Epithelial cell of proximal tubule (primary cell): ENCODE measurements at regions not wholly inside any gene's neighbourhood (a gene's known extent, or its start where the extent isn't known, plus 50 kb on each side); places are given as distances from the start of the nearest gene placed in this dataset.
"Not testable (repeated sequence)": the region's sequence is repeated elsewhere in the genome, so short reads cannot be mapped to it uniquely, and the experiment has no call there.

Experiments used
- DNase-seq: peaks from one replicate; pipeline ENCODE4 v3.0.0-alpha.2; 2011; ENCODE audit warnings: low read depth
- H3K4me3 ChIP-seq: 2 replicates; pipeline ENCODE4 v1.5.1; 2011; ENCODE audit warnings: low read depth, mild to moderate bottlenecking, low read length
- CTCF ChIP-seq: conservative IDR thresholded peaks from 2 replicates; pipeline ENCODE4 v1.5.1; 2012; ENCODE audit warnings: low read depth, mild to moderate bottlenecking, low read length

GRCh38 chr9:25322142-25322541 lies 356.1 kb downstream of the TUSC1 start:
- no peak for DNase-seq
- H3K4me3 ChIP-seq: no peak overlapping the region
- no peak for TF ChIP-seq CTCF

GRCh38 chr9:25310961-25311360 lies 367.3 kb downstream of the TUSC1 start:
- no peak overlapping the region for H3K4me3 ChIP-seq
- TF ChIP-seq CTCF: no peak
- no peak for DNase-seq

- TF ChIP-seq CTCF: no peak
Observed at GRCh38 chr9:25308549-25308948, 369.7 kb downstream of the TUSC1 start.

GRCh38 chr9:25302601-25303000 lies 375.6 kb downstream of the TUSC1 start:
- no peak for DNase-seq
- TF ChIP-seq CTCF: no peak
- H3K4me3 ChIP-seq: no peak overlapping the region

More at GRCh38 chr9:25308549-25308948, 369.7 kb downstream of the TUSC1 start:
- no peak overlapping the region for H3K4me3 ChIP-seq
- no peak for DNase-seq

- H3K4me3 ChIP-seq, DNase-seq: not testable (repeated sequence)
Observed at GRCh38 chr9:25288195-25288594, 390.0 kb downstream of the TUSC1 start.

- TF ChIP-seq CTCF: no peak
- H3K4me3 ChIP-seq: no peak overlapping the region
- no peak for DNase-seq
Observed at GRCh38 chr9:25284365-25284764, 393.9 kb downstream of the TUSC1 start.

GRCh38 chr9:25282946-25283345 lies 395.3 kb downstream of the TUSC1 start:
- TF ChIP-seq CTCF: no peak
- H3K4me3 ChIP-seq: no peak overlapping the region
- no peak for DNase-seq

GRCh38 chr9:25261445-25261844 lies 416.8 kb downstream of the TUSC1 start:
- H3K4me3 ChIP-seq: no peak overlapping the region
- peak; percentile 54 for TF ChIP-seq CTCF
- no peak for DNase-seq
